HEK293 (cell line): ENCODE measurements at regions not wholly inside any gene's neighbourhood (a gene's known extent, or its start where the extent isn't known, plus 50 kb on each side); places are given as distances from the start of the nearest gene placed in this dataset.

Experiments used
- CTCF ChIA-PET: fragments of 350-600 bp; formaldehyde crosslinking; extraction: SDS; loops from one replicate; lab custom pipeline; 2021; ENCODE audit warnings: antibody characterized with exemption; lab: Yijun Ruan, JAX
- POLR2A ChIA-PET: fragments of 300-600 bp; formaldehyde crosslinking; extraction: SDS; loops from one replicate; lab custom pipeline; 2020; ENCODE audit warnings: antibody characterized with exemption, inconsistent platforms; lab: Yijun Ruan, JAX
- H3K27ac ChIP-seq: fragments of 200-500 bp; sonication (Bioruptor generic); 2 replicates; pipeline ENCODE4 v1.5.1; 2014; ENCODE audit warnings: low read depth, low read length, control low read depth, inconsistent platforms; ENCODE audit errors: extremely low read depth
- H3K36me3 ChIP-seq, 2 experiments: fragments of 200-500 bp in 1 of 2; sonication (Bioruptor generic) in 1 of 2; 1 replicate in 1 of 2; 2 replicates in 1 of 2; pipeline ENCODE4 v1.5.1; 2014 to 2017; ENCODE audit warnings: inconsistent platforms in 2 of 2, low read length in 2 of 2; ENCODE audit not compliant: control insufficient read depth in 2 of 2, insufficient read depth in 1 of 2
- H3K4me1 ChIP-seq: fragments of 200-500 bp; sonication (Bioruptor generic); 2 replicates; pipeline ENCODE4 v1.5.1; 2014; ENCODE audit warnings: mild to moderate bottlenecking, low read length, inconsistent platforms; ENCODE audit not compliant: control insufficient read depth, insufficient read depth
- H3K4me3 ChIP-seq: 2 replicates; pipeline ENCODE4 v1.5.1; 2011; ENCODE audit warnings: low read depth, mild to moderate bottlenecking, control low read depth, low read length, moderate library complexity
- H3K9me3 ChIP-seq: fragments of 200-500 bp; sonication (Bioruptor generic); 2 replicates; pipeline ENCODE4 v1.5.1; 2014; ENCODE audit warnings: low read depth, low read length, inconsistent platforms; ENCODE audit not compliant: control insufficient read depth, insufficient read depth
- BCL11B ChIP-seq: fragments of 450-650 bp; formaldehyde crosslinking; IDR thresholded peaks from 2 replicates; pipeline ENCODE4 v1.5.1; 2016; ENCODE audit warnings: low read depth, missing biosample characterization, missing genetic modification characterization
- GLI4 ChIP-seq: fragments of 450-650 bp; formaldehyde crosslinking; IDR thresholded peaks from 2 replicates; pipeline ENCODE4 v1.5.1; 2016; ENCODE audit warnings: missing biosample characterization, missing genetic modification characterization
- MEIS1 ChIP-seq: sonication (generic); formaldehyde crosslinking; IDR thresholded peaks from 2 replicates; pipeline ENCODE4 v1.8.1; 2022; ENCODE audit warnings: missing genetic modification reagents, mild to moderate bottlenecking, borderline replicate concordance
- SCRT2 ChIP-seq: fragments of 450-650 bp; formaldehyde crosslinking; IDR thresholded peaks from 2 replicates; pipeline ENCODE4 v1.5.1; 2016; ENCODE audit warnings: missing biosample characterization, missing genetic modification characterization
- TRIM28 ChIP-seq: IDR thresholded peaks from 2 replicates; pipeline ENCODE4 v1.6.1; 2011; ENCODE audit warnings: low read length, control low read depth, borderline replicate concordance
- ZBTB17 ChIP-seq: fragments of 450-650 bp; formaldehyde crosslinking; IDR thresholded peaks from 2 replicates; pipeline ENCODE4 v1.5.1; 2016; ENCODE audit warnings: missing biosample characterization, missing genetic modification characterization
- ZEB2 ChIP-seq: fragments of 450-650 bp; formaldehyde crosslinking; IDR thresholded peaks from 2 replicates; pipeline ENCODE4 v1.5.1; 2016; ENCODE audit warnings: missing biosample characterization, missing genetic modification characterization
- ZFP41 ChIP-seq: fragments of 450-650 bp; formaldehyde crosslinking; IDR thresholded peaks from 2 replicates; pipeline ENCODE4 v1.5.1; 2016; ENCODE audit warnings: missing biosample characterization, missing genetic modification characterization, borderline replicate concordance
- ZNF157 ChIP-seq: fragments of 450-650 bp; formaldehyde crosslinking; IDR thresholded peaks from 2 replicates; pipeline ENCODE4 v1.5.1; 2016; ENCODE audit warnings: missing biosample characterization, missing genetic modification characterization
- ZNF169 ChIP-seq: fragments of 450-650 bp; formaldehyde crosslinking; IDR thresholded peaks from 2 replicates; pipeline ENCODE4 v1.5.1; 2016; ENCODE audit warnings: missing biosample characterization, missing genetic modification characterization
- ZNF174 ChIP-seq: fragments of 450-650 bp; formaldehyde crosslinking; IDR thresholded peaks from 2 replicates; pipeline ENCODE4 v1.5.0; 2017; ENCODE audit warnings: missing biosample characterization, mild to moderate bottlenecking, missing genetic modification characterization
- ZNF175 ChIP-seq: fragments of 450-650 bp; formaldehyde crosslinking; IDR thresholded peaks from 2 replicates; pipeline ENCODE4 v1.5.1; 2016; ENCODE audit warnings: missing biosample characterization, missing genetic modification characterization
- ZNF324 ChIP-seq: fragments of 450-650 bp; formaldehyde crosslinking; IDR thresholded peaks from 2 replicates; pipeline ENCODE4 v1.5.1; 2016; ENCODE audit warnings: missing biosample characterization, missing genetic modification characterization
- ZNF530 ChIP-seq: fragments of 450-650 bp; formaldehyde crosslinking; IDR thresholded peaks from 2 replicates; pipeline ENCODE4 v1.5.1; 2016; ENCODE audit warnings: low read depth, missing biosample characterization, missing genetic modification characterization
- ZNF548 ChIP-seq: fragments of 450-650 bp; formaldehyde crosslinking; IDR thresholded peaks from 2 replicates; pipeline ENCODE4 v1.5.1; 2016; ENCODE audit warnings: missing biosample characterization, missing genetic modification characterization
- ZNF621 ChIP-seq: fragments of 450-650 bp; formaldehyde crosslinking; IDR thresholded peaks from 2 replicates; pipeline ENCODE4 v1.5.1; 2017; ENCODE audit warnings: missing biosample characterization, missing genetic modification characterization
- ZNF623 ChIP-seq: fragments of 450-650 bp; formaldehyde crosslinking; IDR thresholded peaks from 2 replicates; pipeline ENCODE4 v1.5.1; 2016; ENCODE audit warnings: missing biosample characterization, missing genetic modification characterization
- ZNF776 ChIP-seq: fragments of 450-650 bp; formaldehyde crosslinking; IDR thresholded peaks from 2 replicates; pipeline ENCODE4 v1.5.0; 2017; ENCODE audit warnings: missing biosample characterization, missing genetic modification characterization, borderline replicate concordance
- ZSCAN23 ChIP-seq: fragments of 450-650 bp; formaldehyde crosslinking; IDR thresholded peaks from 2 replicates; pipeline ENCODE4 v1.5.1; 2016; ENCODE audit warnings: missing biosample characterization, missing genetic modification characterization
- TF ChIP-seq, protein P1 (sequence below): fragments of 450-650 bp; formaldehyde crosslinking; IDR thresholded peaks from 2 replicates; pipeline ENCODE4 v1.5.0; 2017; ENCODE audit warnings: missing biosample characterization, missing genetic modification characterization, borderline replicate concordance
- TF ChIP-seq, protein P2 (sequence below): fragments of 450-650 bp; formaldehyde crosslinking; IDR thresholded peaks from 2 replicates; pipeline ENCODE4 v1.5.1; 2016; ENCODE audit warnings: missing biosample characterization, missing genetic modification characterization
- TF ChIP-seq, protein P3 (sequence below): fragments of 450-650 bp; IDR thresholded peaks from 2 replicates; pipeline ENCODE4 v1.5.1; 2018; ENCODE audit warnings: missing biosample characterization, missing genetic modification characterization
- TF ChIP-seq, protein P4 (sequence below): fragments of 450-650 bp; formaldehyde crosslinking; IDR thresholded peaks from 2 replicates; pipeline ENCODE4 v1.5.1; 2016; ENCODE audit warnings: missing biosample characterization, missing genetic modification characterization
- TF ChIP-seq, protein P5 (sequence below): fragments of 450-650 bp; formaldehyde crosslinking; IDR thresholded peaks from 2 replicates; pipeline ENCODE4 v1.5.1; 2017; ENCODE audit warnings: missing biosample characterization, missing genetic modification characterization
- TF ChIP-seq, protein P6 (sequence below): fragments of 450-650 bp; formaldehyde crosslinking; IDR thresholded peaks from 2 replicates; pipeline ENCODE4 v1.5.1; 2016; ENCODE audit warnings: missing biosample characterization, missing genetic modification characterization

DNA sequence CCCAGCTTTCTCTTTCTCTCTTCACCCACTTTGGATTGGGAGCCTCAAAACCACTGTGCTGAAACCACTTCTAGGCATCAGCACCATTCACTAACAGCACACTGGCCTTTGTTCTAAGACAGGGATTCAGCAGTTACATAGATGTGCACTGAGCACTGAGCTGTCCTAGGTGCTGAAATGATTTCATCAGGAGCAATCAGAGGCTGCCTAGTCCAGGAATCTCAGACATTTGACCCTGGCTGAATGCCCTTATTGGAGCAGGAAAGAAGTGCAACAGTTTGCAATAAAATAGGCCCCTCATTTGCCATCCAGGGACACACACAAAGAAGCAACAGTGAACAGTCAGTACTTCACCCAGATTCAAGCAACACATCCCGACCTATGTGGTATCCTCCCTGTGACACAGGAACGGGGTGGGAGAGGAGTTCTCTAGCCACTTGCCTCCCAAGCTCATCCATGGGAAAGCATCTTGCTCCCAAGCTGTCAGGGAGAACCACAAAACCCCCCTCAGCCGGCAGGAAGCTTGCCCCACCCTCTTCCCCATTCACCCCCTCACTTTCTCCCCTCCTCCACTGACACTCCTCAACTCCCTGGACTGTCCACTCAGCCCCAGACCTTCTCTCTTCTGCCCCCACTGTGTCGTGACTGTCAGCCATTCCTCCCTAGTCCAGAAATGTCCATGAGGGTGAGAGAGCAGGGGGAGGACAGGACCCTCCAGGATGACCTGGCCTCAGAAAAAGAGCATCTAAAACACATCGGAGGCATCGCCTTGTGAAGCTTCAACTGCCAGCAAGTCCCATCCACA lies 304.4 kb downstream of the PREX1 start:
- Histone ChIP-seq H3K9me3 (no peaks in the 10 kb centered on the region), H3K36me3 (no peaks in the 10 kb centered on the region), H3K4me3 (no peak overlapping the region), H3K27ac (no peak overlapping the region), H3K4me1 (no peaks in the 10 kb centered on the region)
- TF ChIP-seq ZNF548 (tag by site-specific recombination), result no peak
- TF ChIP-seq, protein P1, sequence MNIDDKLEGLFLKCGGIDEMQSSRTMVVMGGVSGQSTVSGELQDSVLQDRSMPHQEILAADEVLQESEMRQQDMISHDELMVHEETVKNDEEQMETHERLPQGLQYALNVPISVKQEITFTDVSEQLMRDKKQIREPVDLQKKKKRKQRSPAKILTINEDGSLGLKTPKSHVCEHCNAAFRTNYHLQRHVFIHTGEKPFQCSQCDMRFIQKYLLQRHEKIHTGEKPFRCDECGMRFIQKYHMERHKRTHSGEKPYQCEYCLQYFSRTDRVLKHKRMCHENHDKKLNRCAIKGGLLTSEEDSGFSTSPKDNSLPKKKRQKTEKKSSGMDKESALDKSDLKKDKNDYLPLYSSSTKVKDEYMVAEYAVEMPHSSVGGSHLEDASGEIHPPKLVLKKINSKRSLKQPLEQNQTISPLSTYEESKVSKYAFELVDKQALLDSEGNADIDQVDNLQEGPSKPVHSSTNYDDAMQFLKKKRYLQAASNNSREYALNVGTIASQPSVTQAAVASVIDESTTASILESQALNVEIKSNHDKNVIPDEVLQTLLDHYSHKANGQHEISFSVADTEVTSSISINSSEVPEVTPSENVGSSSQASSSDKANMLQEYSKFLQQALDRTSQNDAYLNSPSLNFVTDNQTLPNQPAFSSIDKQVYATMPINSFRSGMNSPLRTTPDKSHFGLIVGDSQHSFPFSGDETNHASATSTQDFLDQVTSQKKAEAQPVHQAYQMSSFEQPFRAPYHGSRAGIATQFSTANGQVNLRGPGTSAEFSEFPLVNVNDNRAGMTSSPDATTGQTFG, result no peak
- TF ChIP-seq ZNF623, result no peak
- no peak for TF ChIP-seq ZNF169
- TF ChIP-seq ZNF776 (tag by site-specific recombination), result no peak
- TF ChIP-seq, protein P2, sequence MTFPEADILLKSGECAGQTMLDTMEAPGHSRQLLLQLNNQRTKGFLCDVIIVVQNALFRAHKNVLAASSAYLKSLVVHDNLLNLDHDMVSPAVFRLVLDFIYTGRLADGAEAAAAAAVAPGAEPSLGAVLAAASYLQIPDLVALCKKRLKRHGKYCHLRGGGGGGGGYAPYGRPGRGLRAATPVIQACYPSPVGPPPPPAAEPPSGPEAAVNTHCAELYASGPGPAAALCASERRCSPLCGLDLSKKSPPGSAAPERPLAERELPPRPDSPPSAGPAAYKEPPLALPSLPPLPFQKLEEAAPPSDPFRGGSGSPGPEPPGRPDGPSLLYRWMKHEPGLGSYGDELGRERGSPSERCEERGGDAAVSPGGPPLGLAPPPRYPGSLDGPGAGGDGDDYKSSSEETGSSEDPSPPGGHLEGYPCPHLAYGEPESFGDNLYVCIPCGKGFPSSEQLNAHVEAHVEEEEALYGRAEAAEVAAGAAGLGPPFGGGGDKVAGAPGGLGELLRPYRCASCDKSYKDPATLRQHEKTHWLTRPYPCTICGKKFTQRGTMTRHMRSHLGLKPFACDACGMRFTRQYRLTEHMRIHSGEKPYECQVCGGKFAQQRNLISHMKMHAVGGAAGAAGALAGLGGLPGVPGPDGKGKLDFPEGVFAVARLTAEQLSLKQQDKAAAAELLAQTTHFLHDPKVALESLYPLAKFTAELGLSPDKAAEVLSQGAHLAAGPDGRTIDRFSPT (tag by site-specific recombination), result no peak
- no peak for TF ChIP-seq MEIS1 (CRISPR knock-in tag)
- no peak for TF ChIP-seq ZEB2 (tag by site-specific recombination)
- TF ChIP-seq ZBTB17 (tag by site-specific recombination), result peak; percentile 57
- no peak for TF ChIP-seq ZNF530 (tag by site-specific recombination)
- no peak for TF ChIP-seq GLI4 (tag by site-specific recombination)
- peak; percentile 89 for TF ChIP-seq TRIM28
- TF ChIP-seq ZNF174, result no peak
- TF ChIP-seq ZSCAN23 (tag by site-specific recombination), result no peak
- TF ChIP-seq, protein P3, sequence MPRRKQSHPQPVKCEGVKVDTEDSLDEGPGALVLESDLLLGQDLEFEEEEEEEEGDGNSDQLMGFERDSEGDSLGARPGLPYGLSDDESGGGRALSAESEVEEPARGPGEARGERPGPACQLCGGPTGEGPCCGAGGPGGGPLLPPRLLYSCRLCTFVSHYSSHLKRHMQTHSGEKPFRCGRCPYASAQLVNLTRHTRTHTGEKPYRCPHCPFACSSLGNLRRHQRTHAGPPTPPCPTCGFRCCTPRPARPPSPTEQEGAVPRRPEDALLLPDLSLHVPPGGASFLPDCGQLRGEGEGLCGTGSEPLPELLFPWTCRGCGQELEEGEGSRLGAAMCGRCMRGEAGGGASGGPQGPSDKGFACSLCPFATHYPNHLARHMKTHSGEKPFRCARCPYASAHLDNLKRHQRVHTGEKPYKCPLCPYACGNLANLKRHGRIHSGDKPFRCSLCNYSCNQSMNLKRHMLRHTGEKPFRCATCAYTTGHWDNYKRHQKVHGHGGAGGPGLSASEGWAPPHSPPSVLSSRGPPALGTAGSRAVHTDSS, result no peak
- no peak for TF ChIP-seq BCL11B (tag by site-specific recombination)
- TF ChIP-seq ZFP41 (tag by site-specific recombination), result no peak
- TF ChIP-seq, protein P4, sequence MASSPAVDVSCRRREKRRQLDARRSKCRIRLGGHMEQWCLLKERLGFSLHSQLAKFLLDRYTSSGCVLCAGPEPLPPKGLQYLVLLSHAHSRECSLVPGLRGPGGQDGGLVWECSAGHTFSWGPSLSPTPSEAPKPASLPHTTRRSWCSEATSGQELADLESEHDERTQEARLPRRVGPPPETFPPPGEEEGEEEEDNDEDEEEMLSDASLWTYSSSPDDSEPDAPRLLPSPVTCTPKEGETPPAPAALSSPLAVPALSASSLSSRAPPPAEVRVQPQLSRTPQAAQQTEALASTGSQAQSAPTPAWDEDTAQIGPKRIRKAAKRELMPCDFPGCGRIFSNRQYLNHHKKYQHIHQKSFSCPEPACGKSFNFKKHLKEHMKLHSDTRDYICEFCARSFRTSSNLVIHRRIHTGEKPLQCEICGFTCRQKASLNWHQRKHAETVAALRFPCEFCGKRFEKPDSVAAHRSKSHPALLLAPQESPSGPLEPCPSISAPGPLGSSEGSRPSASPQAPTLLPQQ (tag by site-specific recombination), result no peak
- TF ChIP-seq SCRT2 (tag by site-specific recombination), result peak; percentile 50
- no peak for TF ChIP-seq ZNF175 (tag by site-specific recombination)
- no peak for TF ChIP-seq ZNF621
- TF ChIP-seq, protein P5, sequence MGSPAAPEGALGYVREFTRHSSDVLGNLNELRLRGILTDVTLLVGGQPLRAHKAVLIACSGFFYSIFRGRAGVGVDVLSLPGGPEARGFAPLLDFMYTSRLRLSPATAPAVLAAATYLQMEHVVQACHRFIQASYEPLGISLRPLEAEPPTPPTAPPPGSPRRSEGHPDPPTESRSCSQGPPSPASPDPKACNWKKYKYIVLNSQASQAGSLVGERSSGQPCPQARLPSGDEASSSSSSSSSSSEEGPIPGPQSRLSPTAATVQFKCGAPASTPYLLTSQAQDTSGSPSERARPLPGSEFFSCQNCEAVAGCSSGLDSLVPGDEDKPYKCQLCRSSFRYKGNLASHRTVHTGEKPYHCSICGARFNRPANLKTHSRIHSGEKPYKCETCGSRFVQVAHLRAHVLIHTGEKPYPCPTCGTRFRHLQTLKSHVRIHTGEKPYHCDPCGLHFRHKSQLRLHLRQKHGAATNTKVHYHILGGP (tag by site-specific recombination), result no peak
- TF ChIP-seq ZNF157 (tag by site-specific recombination), result no peak
- TF ChIP-seq, protein P6, sequence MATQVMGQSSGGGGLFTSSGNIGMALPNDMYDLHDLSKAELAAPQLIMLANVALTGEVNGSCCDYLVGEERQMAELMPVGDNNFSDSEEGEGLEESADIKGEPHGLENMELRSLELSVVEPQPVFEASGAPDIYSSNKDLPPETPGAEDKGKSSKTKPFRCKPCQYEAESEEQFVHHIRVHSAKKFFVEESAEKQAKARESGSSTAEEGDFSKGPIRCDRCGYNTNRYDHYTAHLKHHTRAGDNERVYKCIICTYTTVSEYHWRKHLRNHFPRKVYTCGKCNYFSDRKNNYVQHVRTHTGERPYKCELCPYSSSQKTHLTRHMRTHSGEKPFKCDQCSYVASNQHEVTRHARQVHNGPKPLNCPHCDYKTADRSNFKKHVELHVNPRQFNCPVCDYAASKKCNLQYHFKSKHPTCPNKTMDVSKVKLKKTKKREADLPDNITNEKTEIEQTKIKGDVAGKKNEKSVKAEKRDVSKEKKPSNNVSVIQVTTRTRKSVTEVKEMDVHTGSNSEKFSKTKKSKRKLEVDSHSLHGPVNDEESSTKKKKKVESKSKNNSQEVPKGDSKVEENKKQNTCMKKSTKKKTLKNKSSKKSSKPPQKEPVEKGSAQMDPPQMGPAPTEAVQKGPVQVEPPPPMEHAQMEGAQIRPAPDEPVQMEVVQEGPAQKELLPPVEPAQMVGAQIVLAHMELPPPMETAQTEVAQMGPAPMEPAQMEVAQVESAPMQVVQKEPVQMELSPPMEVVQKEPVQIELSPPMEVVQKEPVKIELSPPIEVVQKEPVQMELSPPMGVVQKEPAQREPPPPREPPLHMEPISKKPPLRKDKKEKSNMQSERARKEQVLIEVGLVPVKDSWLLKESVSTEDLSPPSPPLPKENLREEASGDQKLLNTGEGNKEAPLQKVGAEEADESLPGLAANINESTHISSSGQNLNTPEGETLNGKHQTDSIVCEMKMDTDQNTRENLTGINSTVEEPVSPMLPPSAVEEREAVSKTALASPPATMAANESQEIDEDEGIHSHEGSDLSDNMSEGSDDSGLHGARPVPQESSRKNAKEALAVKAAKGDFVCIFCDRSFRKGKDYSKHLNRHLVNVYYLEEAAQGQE (tag by site-specific recombination), result peak; percentile 98
- no peak for TF ChIP-seq ZNF324 (tag by site-specific recombination)
- ChIA-PET CTCF (interaction anchor here (0.9 kb wide), 1 partner anchor 97 kb away, joined by 3 read pairs; no protein-coding TSS in a partner anchor), POLR2A (no interaction called here)
